Subcutaneous abdominal adipose tissue (tissue), 5 donors: ENCODE measurements at regions not wholly inside any gene's neighbourhood (a gene's known extent, or its start where the extent isn't known, plus 50 kb on each side); places are given as distances from the start of the nearest gene placed in this dataset.
A peak's percentile ranks its signal among the peaks of the same experiment; 100 is the strongest.

Experiments used
- H3K27ac ChIP-seq: one replicate; pipeline ENCODE4 v1.7.0; 2013; ENCODE audit warnings: low read depth, mild to moderate bottlenecking, inconsistent platforms, low read length, moderate library complexity
- H3K27me3 ChIP-seq, 5 donors: one replicate each; pipeline ENCODE4 v1.7.0; 2013; ENCODE audit warnings: low read length in 5 of 5, inconsistent platforms in 1 of 5; ENCODE audit not compliant: control insufficient read depth in 5 of 5, insufficient read depth in 4 of 5
- H3K36me3 ChIP-seq, 5 donors: one replicate each; pipeline ENCODE4 v1.7.0; 2013; ENCODE audit warnings: low read length in 5 of 5; ENCODE audit not compliant: control insufficient read depth in 5 of 5, insufficient read depth in 5 of 5
- H3K4me1 ChIP-seq, 5 donors: one replicate each; pipeline ENCODE4 v1.7.0; 2013; ENCODE audit warnings: low read length in 5 of 5, mild to moderate bottlenecking in 3 of 5, moderate library complexity in 1 of 5; ENCODE audit not compliant: control insufficient read depth in 5 of 5, insufficient read depth in 5 of 5
- H3K4me3 ChIP-seq, 5 donors: one replicate each; pipeline ENCODE4 v1.7.0; 2013; ENCODE audit warnings: low read length in 5 of 5, low read depth in 1 of 5
- H3K9ac ChIP-seq, 5 donors: one replicate each; pipeline ENCODE4 v1.7.0; 2013; ENCODE audit warnings: low read length in 5 of 5, mild to moderate bottlenecking in 4 of 5, moderate library complexity in 3 of 5
- H3K9me3 ChIP-seq, 5 donors: one replicate each; pipeline ENCODE4 v1.7.0; 2013; ENCODE audit warnings: low read length in 5 of 5; ENCODE audit not compliant: control insufficient read depth in 5 of 5
- donor health status: healthy.
- donor health status: healthy.
- donor health status: healthy.
- donor health status: healthy.
- donor health status: healthy.

GRCh38 chr13:77838271-77838670 lies 80.4 kb downstream of the EDNRB start:
- Histone ChIP-seq H3K4me3 (no peak overlapping the region), H3K27me3 (no peaks in the 10 kb centered on the region), H3K36me3 (no peaks in the 10 kb centered on the region), H3K9me3 (no peaks in the 10 kb centered on the region), H3K27ac (no peak overlapping the region), H3K4me1 (peaks cover 0 to 16% (median 12%) of the 10 kb centered on the region in 5 donors), H3K9ac (no peak overlapping the region)

GRCh38 chr13:77836423-77836822 lies 82.2 kb downstream of the EDNRB start:
- peak overlapping the region; percentile 24 for H3K27ac ChIP-seq
- peak overlapping the region in 1 of 5 donors; percentile 29 for H3K9ac ChIP-seq
- no peak overlapping the region for H3K4me3 ChIP-seq
- peaks cover 0 to 29% (median 22%) of the 10 kb centered on the region in 5 donors for H3K4me1 ChIP-seq
- H3K27me3 ChIP-seq = no peaks in the 10 kb centered on the region
- H3K9me3 ChIP-seq = no peaks in the 10 kb centered on the region
- H3K36me3 ChIP-seq = no peaks in the 10 kb centered on the region

GRCh38 chr13:77833331-77833863 lies 85.2 kb downstream of the EDNRB start:
- Histone ChIP-seq H3K4me1 (peaks cover 0 to 35% (median 22%) of the 10 kb centered on the region in 5 donors), H3K4me3 (peak overlapping the region in 1 of 5 donors; percentile 5), H3K9me3 (no peaks in the 10 kb centered on the region), H3K27me3 (no peaks in the 10 kb centered on the region), H3K36me3 (no peaks in the 10 kb centered on the region), H3K9ac (no peak overlapping the region), H3K27ac (peak overlapping the region; percentile 77)

GRCh38 chr13:77832339-77833100 lies 86.1 kb downstream of the EDNRB start:
- H3K4me1 ChIP-seq = peaks cover 0 to 43% (median 29%) of the 10 kb centered on the region in 5 donors
- no peak overlapping the region for H3K4me3 ChIP-seq
- no peak overlapping the region for H3K9ac ChIP-seq
- no peaks in the 10 kb centered on the region for H3K27me3 ChIP-seq
- H3K27ac ChIP-seq = peak overlapping the region; percentile 77
- no peaks in the 10 kb centered on the region for H3K9me3 ChIP-seq
- no peaks in the 10 kb centered on the region for H3K36me3 ChIP-seq

GRCh38 chr13:77831866-77832265 lies 86.8 kb downstream of the EDNRB start:
- Histone ChIP-seq H3K27ac (no peak overlapping the region), H3K4me1 (peaks cover 0 to 45% (median 29%) of the 10 kb centered on the region in 5 donors)

GRCh38 chr13:77829963-77830362 lies 88.7 kb downstream of the EDNRB start:
- no peaks in the 10 kb centered on the region for H3K27me3 ChIP-seq
- no peak overlapping the region for H3K4me3 ChIP-seq
- peaks cover 0 to 40% (median 29%) of the 10 kb centered on the region in 5 donors for H3K4me1 ChIP-seq
- H3K9ac ChIP-seq = no peak overlapping the region
- no peaks in the 10 kb centered on the region for H3K36me3 ChIP-seq
- no peak overlapping the region for H3K27ac ChIP-seq
- no peaks in the 10 kb centered on the region for H3K9me3 ChIP-seq

More at GRCh38 chr13:77831866-77832265, 86.8 kb downstream of the EDNRB start:
- H3K4me3 ChIP-seq = no peak overlapping the region
- H3K9ac ChIP-seq = no peak overlapping the region
- no peaks in the 10 kb centered on the region for H3K36me3 ChIP-seq
- no peaks in the 10 kb centered on the region for H3K27me3 ChIP-seq
- no peaks in the 10 kb centered on the region for H3K9me3 ChIP-seq

GRCh38 chr13:77828799-77829198 lies 89.8 kb downstream of the EDNRB start:
- no peaks in the 10 kb centered on the region for H3K9me3 ChIP-seq
- no peak overlapping the region for H3K4me3 ChIP-seq
- no peaks in the 10 kb centered on the region for H3K36me3 ChIP-seq
- no peak overlapping the region for H3K9ac ChIP-seq
- H3K27ac ChIP-seq = peak overlapping the region; percentile 18
- no peaks in the 10 kb centered on the region for H3K27me3 ChIP-seq
- peaks cover 0 to 33% (median 22%) of the 10 kb centered on the region in 5 donors for H3K4me1 ChIP-seq

GRCh38 chr13:77827332-77827731 lies 91.3 kb downstream of the EDNRB start:
- Histone ChIP-seq H3K27ac (no peak overlapping the region), H3K4me3 (no peak overlapping the region), H3K9ac (no peak overlapping the region), H3K27me3 (no peaks in the 10 kb centered on the region), H3K4me1 (peaks cover 0 to 21% (median 11%) of the 10 kb centered on the region in 5 donors), H3K9me3 (no peaks in the 10 kb centered on the region), H3K36me3 (no peaks in the 10 kb centered on the region)

- H3K27me3 ChIP-seq = no peaks in the 10 kb centered on the region
- H3K9ac ChIP-seq = no peak overlapping the region
- H3K36me3 ChIP-seq = no peaks in the 10 kb centered on the region
These were observed 98.0 kb downstream of the EDNRB start for GRCh38 chr13:77820431-77821149.

GRCh38 chr13:77817521-77817920 lies 101.1 kb downstream of the EDNRB start:
- no peaks in the 10 kb centered on the region for H3K4me1 ChIP-seq
- H3K4me3 ChIP-seq = no peak overlapping the region
- no peaks in the 10 kb centered on the region for H3K27me3 ChIP-seq

More at GRCh38 chr13:77820431-77821149, 98.0 kb downstream of the EDNRB start:
- Histone ChIP-seq H3K9me3 (no peaks in the 10 kb centered on the region), H3K27ac (no peak overlapping the region), H3K4me3 (no peak overlapping the region), H3K4me1 (no peaks in the 10 kb centered on the region)

More at GRCh38 chr13:77817521-77817920, 101.1 kb downstream of the EDNRB start:
- H3K9me3 ChIP-seq = no peaks in the 10 kb centered on the region
- H3K27ac ChIP-seq = no peak overlapping the region
- H3K9ac ChIP-seq = no peak overlapping the region
- H3K36me3 ChIP-seq = no peaks in the 10 kb centered on the region
